WTC11 (cell line): ENCODE measurements at regions not wholly inside any gene's neighbourhood (a gene's known extent, or its start where the extent isn't known, plus 50 kb on each side); places are given as distances from the start of the nearest gene placed in this dataset.

Source experiments
- ATAC-seq: fragments of 200-7000 bp; cut with Tn5 transposase; 2 replicates; pipeline ENCODE4 v1.10.0; 2021; ENCODE audit warnings: mild to moderate bottlenecking, moderate library complexity
- CTCF ChIA-PET: fragments of 300-600 bp; sonication (Branson Sonifier 250); formaldehyde crosslinking; loops from one replicate; lab custom pipeline; 2021; ENCODE audit warnings: antibody characterized with exemption; lab: Charles Lee
- POLR2A ChIA-PET: fragments of 350-600 bp; sonication (Branson Sonifier 250); formaldehyde crosslinking; loops from one replicate; lab custom pipeline; 2021; ENCODE audit warnings: antibody characterized with exemption; lab: Charles Lee
- DNase-seq: peaks from one replicate; pipeline ENCODE4 v3.0.0; 2021; ENCODE audit warnings: low spot score
- H3K27ac Mint-ChIP-seq: 2 replicates; pipeline ENCODE4 v1.8.0; 2021; ENCODE audit warnings: mixed read lengths
- H3K27me3 Mint-ChIP-seq: 2 replicates; pipeline ENCODE4 v1.8.0; 2021; ENCODE audit warnings: low read depth, mild to moderate bottlenecking, moderate library complexity, mixed read lengths
- H3K36me3 Mint-ChIP-seq: 2 replicates; pipeline ENCODE4 v1.8.0; 2021; ENCODE audit warnings: mixed read lengths
- H3K4me1 Mint-ChIP-seq: 2 replicates; pipeline ENCODE4 v1.8.0; 2022; ENCODE audit warnings: mixed read lengths
- H3K4me3 Mint-ChIP-seq: 2 replicates; pipeline ENCODE4 v1.8.0; 2021; ENCODE audit warnings: mild to moderate bottlenecking, moderate library complexity, mixed read lengths
- H3K9me3 Mint-ChIP-seq: 2 replicates; pipeline ENCODE4 v1.8.0; 2021; ENCODE audit warnings: mixed read lengths
- ETV6 ChIP-seq: sonication (generic); formaldehyde crosslinking; IDR thresholded peaks from 2 replicates; pipeline ENCODE4 v1.8.1; 2022; ENCODE audit warnings: mild to moderate bottlenecking, missing genetic modification reagents
- JAZF1 ChIP-seq: fragments of 250-450 bp; sonication (Bioruptor Pico); IDR thresholded peaks from 2 replicates; pipeline ENCODE4 v1.9.0; 2021; ENCODE audit warnings: moderate library complexity, mild to moderate bottlenecking, inconsistent platforms
- MXD4 ChIP-seq: fragments of 250-450 bp; sonication (Bioruptor Pico); IDR thresholded peaks from 2 replicates; pipeline ENCODE4 v1.8.0; 2021; ENCODE audit warnings: mild to moderate bottlenecking, moderate library complexity, borderline replicate concordance
- NFATC4 ChIP-seq: fragments of 250-450 bp; sonication (Bioruptor Pico); IDR thresholded peaks from 2 replicates; pipeline ENCODE4 v1.9.0; 2021; ENCODE audit warnings: mild to moderate bottlenecking
- NR1H2 ChIP-seq: sonication (generic); formaldehyde crosslinking; IDR thresholded peaks from 2 replicates; pipeline ENCODE4 v1.9.0; 2021; ENCODE audit warnings: mild to moderate bottlenecking, moderate library complexity, missing genetic modification reagents
- NR3C1 ChIP-seq: sonication (generic); formaldehyde crosslinking; conservative IDR thresholded peaks from 2 replicates; pipeline ENCODE4 v1.8.1; 2023; ENCODE audit warnings: low read depth, mild to moderate bottlenecking, missing genetic modification reagents
- SMAD3 ChIP-seq: sonication (generic); formaldehyde crosslinking; IDR thresholded peaks from 2 replicates; pipeline ENCODE4 v1.8.0; 2022; ENCODE audit warnings: missing genetic modification reagents, mild to moderate bottlenecking, borderline replicate concordance
- SMAD4 ChIP-seq: sonication (generic); formaldehyde crosslinking; IDR thresholded peaks from 2 replicates; pipeline ENCODE4 v1.8.0; 2022; ENCODE audit warnings: mild to moderate bottlenecking, missing genetic modification reagents
- SP1 ChIP-seq: sonication (generic); formaldehyde crosslinking; conservative IDR thresholded peaks from 2 replicates; pipeline ENCODE4 v1.8.1; 2022; ENCODE audit warnings: missing genetic modification reagents
- TCF7 ChIP-seq: sonication (generic); formaldehyde crosslinking; IDR thresholded peaks from 2 replicates; pipeline ENCODE4 v1.8.0; 2022; ENCODE audit warnings: mild to moderate bottlenecking, low read depth, missing genetic modification reagents, moderate library complexity
- TF ChIP-seq, protein P1 (sequence below): sonication (generic); formaldehyde crosslinking; IDR thresholded peaks from 2 replicates; pipeline ENCODE4 v1.8.0; 2022; ENCODE audit warnings: mild to moderate bottlenecking, missing genetic modification reagents
- TF ChIP-seq, protein P2 (sequence below): sonication (generic); formaldehyde crosslinking; IDR thresholded peaks from 2 replicates; pipeline ENCODE4 v1.8.1; 2023; ENCODE audit warnings: mild to moderate bottlenecking, missing genetic modification reagents, moderate library complexity
- TF ChIP-seq, protein P3 (sequence below): sonication (generic); formaldehyde crosslinking; IDR thresholded peaks from 2 replicates; pipeline ENCODE4 v1.8.0; 2022; ENCODE audit warnings: mild to moderate bottlenecking, missing genetic modification reagents
- TF ChIP-seq, protein P4 (sequence below): sonication (generic); formaldehyde crosslinking; IDR thresholded peaks from 2 replicates; pipeline ENCODE4 v1.8.1; 2022; ENCODE audit warnings: low read depth, mild to moderate bottlenecking, moderate library complexity, missing genetic modification reagents, borderline replicate concordance
- TF ChIP-seq, protein P5 (sequence below): sonication (generic); formaldehyde crosslinking; IDR thresholded peaks from 2 replicates; pipeline ENCODE4 v1.8.0; 2023; ENCODE audit warnings: mild to moderate bottlenecking, missing genetic modification reagents
- TF ChIP-seq, protein P6 (sequence below): sonication (generic); formaldehyde crosslinking; IDR thresholded peaks from 2 replicates; pipeline ENCODE4 v1.8.0; 2022; ENCODE audit warnings: mild to moderate bottlenecking, missing genetic modification reagents

DNA sequence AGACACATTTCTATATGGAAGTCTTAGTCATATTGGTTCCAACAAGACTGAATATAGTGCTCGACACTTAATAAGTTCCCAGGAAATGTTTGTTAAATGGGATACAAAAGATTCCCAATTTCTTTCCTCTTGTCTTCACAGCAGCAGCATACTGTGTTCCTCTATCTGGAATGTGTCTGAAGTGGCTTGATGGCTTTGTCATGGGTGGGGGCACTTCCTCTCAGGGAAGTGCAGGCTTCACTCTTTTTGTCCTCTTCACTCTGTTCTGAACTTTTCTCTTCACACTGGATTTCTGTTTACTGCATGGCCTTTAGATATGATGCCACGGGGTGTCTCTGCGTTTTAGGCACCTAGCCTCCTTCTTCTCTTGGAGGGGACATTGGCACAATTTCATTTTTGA is 127.7 kb upstream of the C9orf72 start:
- POLR2A ChIA-PET = no interaction called here
- no peak for TF ChIP-seq TCF7 (CRISPR knock-in tag)
- TF ChIP-seq, protein P1, sequence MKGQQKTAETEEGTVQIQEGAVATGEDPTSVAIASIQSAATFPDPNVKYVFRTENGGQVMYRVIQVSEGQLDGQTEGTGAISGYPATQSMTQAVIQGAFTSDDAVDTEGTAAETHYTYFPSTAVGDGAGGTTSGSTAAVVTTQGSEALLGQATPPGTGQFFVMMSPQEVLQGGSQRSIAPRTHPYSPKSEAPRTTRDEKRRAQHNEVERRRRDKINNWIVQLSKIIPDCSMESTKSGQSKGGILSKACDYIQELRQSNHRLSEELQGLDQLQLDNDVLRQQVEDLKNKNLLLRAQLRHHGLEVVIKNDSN (CRISPR knock-in tag) = no peak
- TF ChIP-seq SP1 (CRISPR knock-in tag) = no peak
- no peak for TF ChIP-seq NFATC4 (CRISPR knock-in tag)
- TF ChIP-seq, protein P2, sequence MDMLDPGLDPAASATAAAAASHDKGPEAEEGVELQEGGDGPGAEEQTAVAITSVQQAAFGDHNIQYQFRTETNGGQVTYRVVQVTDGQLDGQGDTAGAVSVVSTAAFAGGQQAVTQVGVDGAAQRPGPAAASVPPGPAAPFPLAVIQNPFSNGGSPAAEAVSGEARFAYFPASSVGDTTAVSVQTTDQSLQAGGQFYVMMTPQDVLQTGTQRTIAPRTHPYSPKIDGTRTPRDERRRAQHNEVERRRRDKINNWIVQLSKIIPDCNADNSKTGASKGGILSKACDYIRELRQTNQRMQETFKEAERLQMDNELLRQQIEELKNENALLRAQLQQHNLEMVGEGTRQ (CRISPR knock-in tag) = no peak
- no peak for TF ChIP-seq NR1H2 (CRISPR knock-in tag)
- TF ChIP-seq, protein P3, sequence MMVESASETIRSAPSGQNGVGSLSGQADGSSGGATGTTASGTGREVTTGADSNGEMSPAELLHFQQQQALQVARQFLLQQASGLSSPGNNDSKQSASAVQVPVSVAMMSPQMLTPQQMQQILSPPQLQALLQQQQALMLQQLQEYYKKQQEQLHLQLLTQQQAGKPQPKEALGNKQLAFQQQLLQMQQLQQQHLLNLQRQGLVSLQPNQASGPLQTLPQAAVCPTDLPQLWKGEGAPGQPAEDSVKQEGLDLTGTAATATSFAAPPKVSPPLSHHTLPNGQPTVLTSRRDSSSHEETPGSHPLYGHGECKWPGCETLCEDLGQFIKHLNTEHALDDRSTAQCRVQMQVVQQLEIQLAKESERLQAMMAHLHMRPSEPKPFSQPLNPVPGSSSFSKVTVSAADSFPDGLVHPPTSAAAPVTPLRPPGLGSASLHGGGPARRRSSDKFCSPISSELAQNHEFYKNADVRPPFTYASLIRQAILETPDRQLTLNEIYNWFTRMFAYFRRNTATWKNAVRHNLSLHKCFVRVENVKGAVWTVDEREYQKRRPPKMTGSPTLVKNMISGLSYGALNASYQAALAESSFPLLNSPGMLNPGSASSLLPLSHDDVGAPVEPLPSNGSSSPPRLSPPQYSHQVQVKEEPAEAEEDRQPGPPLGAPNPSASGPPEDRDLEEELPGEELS (CRISPR knock-in tag) = no peak
- TF ChIP-seq, protein P4, sequence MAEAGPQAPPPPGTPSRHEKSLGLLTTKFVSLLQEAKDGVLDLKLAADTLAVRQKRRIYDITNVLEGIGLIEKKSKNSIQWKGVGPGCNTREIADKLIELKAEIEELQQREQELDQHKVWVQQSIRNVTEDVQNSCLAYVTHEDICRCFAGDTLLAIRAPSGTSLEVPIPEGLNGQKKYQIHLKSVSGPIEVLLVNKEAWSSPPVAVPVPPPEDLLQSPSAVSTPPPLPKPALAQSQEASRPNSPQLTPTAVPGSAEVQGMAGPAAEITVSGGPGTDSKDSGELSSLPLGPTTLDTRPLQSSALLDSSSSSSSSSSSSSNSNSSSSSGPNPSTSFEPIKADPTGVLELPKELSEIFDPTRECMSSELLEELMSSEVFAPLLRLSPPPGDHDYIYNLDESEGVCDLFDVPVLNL (CRISPR knock-in tag) = no peak
- TF ChIP-seq, all 79 proteins: peak for 0
- CTCF ChIA-PET = no interaction called here
- peaks cover 16% of the 10 kb centered on the region for H3K4me1 Mint-ChIP-seq
- H3K27ac Mint-ChIP-seq = no peak overlapping the region
- H3K36me3 Mint-ChIP-seq = no peaks in the 10 kb centered on the region
- no peaks in the 10 kb centered on the region; the same call in 1 of the 2 replicates for H3K27me3 Mint-ChIP-seq
- no peak overlapping the region for H3K4me3 Mint-ChIP-seq
- ATAC-seq (no peak), DNase-seq (no peak)
- no peaks in the 10 kb centered on the region for H3K9me3 Mint-ChIP-seq

DNA sequence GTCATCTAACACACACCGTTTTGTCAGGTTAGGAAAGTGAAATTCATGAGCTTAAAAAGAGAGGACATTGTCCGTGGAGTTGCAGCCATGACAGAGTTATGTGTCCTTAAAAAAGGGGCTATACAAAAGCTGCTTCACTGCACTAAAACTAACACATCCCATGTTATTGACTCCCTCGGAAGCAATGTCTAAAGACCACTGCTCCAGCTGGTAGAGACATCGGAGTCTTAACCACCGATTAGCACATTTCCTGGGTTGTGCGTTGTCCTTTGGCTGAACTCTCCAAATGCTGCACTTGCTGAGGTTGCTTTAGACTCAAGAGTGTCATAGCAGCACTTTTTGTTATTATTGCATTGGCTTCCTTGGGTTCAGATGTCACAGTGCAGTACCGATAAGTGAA is 128.3 kb upstream of the C9orf72 start:
- CTCF ChIA-PET = no interaction called here
- Mint-ChIP-seq H3K9me3 (no peaks in the 10 kb centered on the region), H3K27me3 (no peaks in the 10 kb centered on the region; the same call in 1 of the 2 replicates), H3K4me1 (peaks cover 16% of the 10 kb centered on the region), H3K4me3 (no peak overlapping the region)
- POLR2A ChIA-PET = no interaction called here
- TF ChIP-seq SMAD4 (no peak), NR3C1 (CRISPR knock-in tag) (no peak), SP1 (CRISPR knock-in tag) (no peak), MXD4 (CRISPR knock-in tag) (no peak), JAZF1 (CRISPR knock-in tag) (no peak), SMAD3 (CRISPR knock-in tag) (no peak), ETV6 (CRISPR knock-in tag) (no peak), NR1H2 (CRISPR knock-in tag) (no peak)
- TF ChIP-seq, protein P5, sequence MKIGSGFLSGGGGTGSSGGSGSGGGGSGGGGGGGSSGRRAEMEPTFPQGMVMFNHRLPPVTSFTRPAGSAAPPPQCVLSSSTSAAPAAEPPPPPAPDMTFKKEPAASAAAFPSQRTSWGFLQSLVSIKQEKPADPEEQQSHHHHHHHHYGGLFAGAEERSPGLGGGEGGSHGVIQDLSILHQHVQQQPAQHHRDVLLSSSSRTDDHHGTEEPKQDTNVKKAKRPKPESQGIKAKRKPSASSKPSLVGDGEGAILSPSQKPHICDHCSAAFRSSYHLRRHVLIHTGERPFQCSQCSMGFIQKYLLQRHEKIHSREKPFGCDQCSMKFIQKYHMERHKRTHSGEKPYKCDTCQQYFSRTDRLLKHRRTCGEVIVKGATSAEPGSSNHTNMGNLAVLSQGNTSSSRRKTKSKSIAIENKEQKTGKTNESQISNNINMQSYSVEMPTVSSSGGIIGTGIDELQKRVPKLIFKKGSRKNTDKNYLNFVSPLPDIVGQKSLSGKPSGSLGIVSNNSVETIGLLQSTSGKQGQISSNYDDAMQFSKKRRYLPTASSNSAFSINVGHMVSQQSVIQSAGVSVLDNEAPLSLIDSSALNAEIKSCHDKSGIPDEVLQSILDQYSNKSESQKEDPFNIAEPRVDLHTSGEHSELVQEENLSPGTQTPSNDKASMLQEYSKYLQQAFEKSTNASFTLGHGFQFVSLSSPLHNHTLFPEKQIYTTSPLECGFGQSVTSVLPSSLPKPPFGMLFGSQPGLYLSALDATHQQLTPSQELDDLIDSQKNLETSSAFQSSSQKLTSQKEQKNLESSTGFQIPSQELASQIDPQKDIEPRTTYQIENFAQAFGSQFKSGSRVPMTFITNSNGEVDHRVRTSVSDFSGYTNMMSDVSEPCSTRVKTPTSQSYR (CRISPR knock-in tag) = no peak
- TF ChIP-seq, protein P6, sequence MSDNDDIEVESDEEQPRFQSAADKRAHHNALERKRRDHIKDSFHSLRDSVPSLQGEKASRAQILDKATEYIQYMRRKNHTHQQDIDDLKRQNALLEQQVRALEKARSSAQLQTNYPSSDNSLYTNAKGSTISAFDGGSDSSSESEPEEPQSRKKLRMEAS = no peak
- TF ChIP-seq, all 79 proteins: peak for 0
- no peak overlapping the region for H3K27ac Mint-ChIP-seq
- DNase-seq (no peak), ATAC-seq (no peak)
- no peaks in the 10 kb centered on the region for H3K36me3 Mint-ChIP-seq
